HG02981 (cell line): ENCODE measurements at regions not wholly inside any gene's neighbourhood (a gene's known extent, or its start where the extent isn't known, plus 50 kb on each side); places are given as distances from the start of the nearest gene placed in this dataset.

ENCODE experiments used
- ATAC-seq: cut with Tn5 transposase; IDR thresholded peaks from one replicate; pipeline ENCODE4 v1.9.1; 2021; ENCODE audit warnings: mild to moderate bottlenecking, moderate library complexity; ENCODE audit not compliant: unreplicated experiment

- no peak for ATAC-seq
Observed at GRCh38 chr5:2393556-2393955, 357.9 kb downstream of the IRX2 start.

- no peak for ATAC-seq
Observed at GRCh38 chr5:2391566-2391965, 359.9 kb downstream of the IRX2 start.

GRCh38 chr5:2391021-2391420 lies 360.5 kb downstream of the IRX2 start:
- no peak for ATAC-seq

GRCh38 chr5:2388571-2388970 lies 362.9 kb downstream of the IRX2 start:
- no peak for ATAC-seq

- ATAC-seq, result no peak
Observed at GRCh38 chr5:2387634-2388325, 363.7 kb downstream of the IRX2 start.

- no peak for ATAC-seq
Observed at GRCh38 chr5:2387250-2387633, 364.2 kb downstream of the IRX2 start.

- ATAC-seq, result no peak
Observed at GRCh38 chr5:2385818-2386217, 365.7 kb downstream of the IRX2 start.

- no peak for ATAC-seq
Observed at GRCh38 chr5:2383698-2384065, 367.8 kb downstream of the IRX2 start.

- ATAC-seq, result no peak
Observed at GRCh38 chr5:2382776-2383697, 368.4 kb downstream of the IRX2 start.

GRCh38 chr5:2381861-2382260 lies 369.6 kb downstream of the IRX2 start:
- no peak for ATAC-seq

- no peak for ATAC-seq
Observed at GRCh38 chr5:2381070-2381469, 370.4 kb downstream of the IRX2 start.

GRCh38 chr5:2378976-2379375 lies 372.5 kb downstream of the IRX2 start:
- no peak for ATAC-seq

- ATAC-seq, result no peak
Observed at GRCh38 chr5:2378108-2378507, 373.4 kb downstream of the IRX2 start.

- ATAC-seq, result no peak
Observed at GRCh38 chr5:2376486-2376885, 375.0 kb downstream of the IRX2 start.

GRCh38 chr5:2375757-2376250 lies 375.7 kb downstream of the IRX2 start:
- no peak for ATAC-seq

GRCh38 chr5:2375291-2375690 lies 376.2 kb downstream of the IRX2 start:
- ATAC-seq, result no peak

- no peak for ATAC-seq
Observed at GRCh38 chr5:2374703-2375102, 376.8 kb downstream of the IRX2 start.

GRCh38 chr5:2373631-2374030 lies 377.8 kb downstream of the IRX2 start:
- ATAC-seq, result no peak

- ATAC-seq, result no peak
Observed at GRCh38 chr5:2371419-2371710, 380.1 kb downstream of the IRX2 start.

- no peak for ATAC-seq
Observed at GRCh38 chr5:2370626-2371418, 380.7 kb downstream of the IRX2 start.

- ATAC-seq, result no peak
Observed at GRCh38 chr5:2369178-2369577, 382.3 kb downstream of the IRX2 start.

- no peak for ATAC-seq
Observed at GRCh38 chr5:2366816-2367215, 384.7 kb downstream of the IRX2 start.
